GM19239 (cell line): ENCODE measurements at regions not wholly inside any gene's neighbourhood (a gene's known extent, or its start where the extent isn't known, plus 50 kb on each side); places are given as distances from the start of the nearest gene placed in this dataset.

Experiments
- DNase-seq: peaks from one replicate; pipeline ENCODE4 v3.0.0; 2011; ENCODE audit warnings: low spot score; ENCODE audit not compliant: insufficient read length
- FAIRE-seq: peaks from 2 replicates; lab custom pipeline; 2011; peaks lifted over from hg19 to GRCh38; lab: Jason Lieb, UNC

GRCh38 chr13:33940898-33941297 lies 122.9 kb downstream of the RFC3 start:
- FAIRE-seq = no peak
- DNase-seq = no peak

GRCh38 chr13:33945477-33945876 lies 127.5 kb downstream of the RFC3 start:
- FAIRE-seq = no peak
- DNase-seq = no peak

GRCh38 chr13:33953203-33953602 lies 135.3 kb downstream of the RFC3 start:
- FAIRE-seq = no peak
- DNase-seq = no peak

- no peak for FAIRE-seq
- no peak for DNase-seq
Observed at GRCh38 chr13:33953781-33954180, 135.8 kb downstream of the RFC3 start.

- DNase-seq (no peak), FAIRE-seq (no peak)
Observed at GRCh38 chr13:33956346-33956745, 138.4 kb downstream of the RFC3 start.

- FAIRE-seq (no peak), DNase-seq (no peak)
Observed at GRCh38 chr13:33957497-33957905, 139.6 kb downstream of the RFC3 start.

- no peak for DNase-seq
- FAIRE-seq = no peak
Observed at GRCh38 chr13:33958964-33959363, 141.0 kb downstream of the RFC3 start.

- FAIRE-seq = no peak
- DNase-seq = no peak
Observed at GRCh38 chr13:33963134-33963533, 145.2 kb downstream of the RFC3 start.

- DNase-seq (no peak), FAIRE-seq (no peak)
Observed at GRCh38 chr13:33963895-33964294, 145.9 kb downstream of the RFC3 start.

GRCh38 chr13:33968520-33969507 lies 150.9 kb downstream of the RFC3 start:
- no peak for FAIRE-seq
- DNase-seq = no peak

- no peak for DNase-seq
- FAIRE-seq = no peak
Observed at GRCh38 chr13:33970746-33971561, 153.0 kb downstream of the RFC3 start.

- FAIRE-seq (no peak), DNase-seq (no peak)
Observed at GRCh38 chr13:33971562-33971819, 153.5 kb downstream of the RFC3 start.

GRCh38 chr13:33973194-33973593 lies 155.2 kb downstream of the RFC3 start:
- FAIRE-seq (no peak), DNase-seq (no peak)

- FAIRE-seq = no peak
- DNase-seq = no peak
Observed at GRCh38 chr13:33976965-33977364, 159.0 kb downstream of the RFC3 start.

GRCh38 chr13:33978653-33979052 lies 160.7 kb downstream of the RFC3 start:
- DNase-seq = no peak
- no peak for FAIRE-seq

GRCh38 chr13:33992881-33993336 lies 175.0 kb downstream of the RFC3 start:
- DNase-seq (no peak), FAIRE-seq (no peak)

- no peak for DNase-seq
Observed at GRCh38 chr13:33994198-33994597, 176.2 kb downstream of the RFC3 start.

GRCh38 chr13:33994826-33995502 lies 177.0 kb downstream of the RFC3 start:
- FAIRE-seq = no peak

More at GRCh38 chr13:33994198-33994597, 176.2 kb downstream of the RFC3 start:
- FAIRE-seq = no peak

GRCh38 chr13:33996636-33997035 lies 178.7 kb downstream of the RFC3 start:
- FAIRE-seq = no peak
- no peak for DNase-seq

More at GRCh38 chr13:33994826-33995502, 177.0 kb downstream of the RFC3 start:
- DNase-seq = no peak

- DNase-seq = no peak
- no peak for FAIRE-seq
Observed at GRCh38 chr13:33997574-33997973, 179.6 kb downstream of the RFC3 start.
